Left renal pelvis (tissue), 4 donors: ENCODE measurements at regions not wholly inside any gene's neighbourhood (a gene's known extent, or its start where the extent isn't known, plus 50 kb on each side); places are given as distances from the start of the nearest gene placed in this dataset.

ENCODE experiments used
- DNase-seq, 4 donors: peaks; one replicate each; pipeline ENCODE4 v3.0.0-alpha.2; 2013; ENCODE audit warnings: low read depth in 4 of 4, low spot score in 3 of 4

GRCh38 chrX:109841869-109842579, 109.0 kb upstream of the ACSL4 start:
- DNase-seq: no peak

- no peak for DNase-seq
Measured at GRCh38 chrX:109842611-109843010, 109.6 kb upstream of the ACSL4 start.

- DNase-seq: no peak
Measured at GRCh38 chrX:109843963-109844751, 111.1 kb upstream of the ACSL4 start.

GRCh38 chrX:109844986-109845385, 111.9 kb upstream of the ACSL4 start:
- DNase-seq: no peak

- no peak for DNase-seq
Measured at GRCh38 chrX:109845996-109846395, 112.9 kb upstream of the ACSL4 start.

- DNase-seq: no peak
Measured at GRCh38 chrX:109847257-109848187, 114.5 kb upstream of the ACSL4 start.

- DNase-seq: no peak
Measured at GRCh38 chrX:109848461-109849050, 115.5 kb upstream of the ACSL4 start.

- no peak for DNase-seq
Measured at GRCh38 chrX:109854096-109854495, 121.0 kb upstream of the ACSL4 start.

GRCh38 chrX:109855501-109855900, 122.4 kb upstream of the ACSL4 start:
- no peak for DNase-seq

GRCh38 chrX:109856974-109857373, 123.9 kb upstream of the ACSL4 start:
- DNase-seq: no peak

- DNase-seq: no peak
Measured at GRCh38 chrX:109857584-109858228, 124.6 kb upstream of the ACSL4 start.

GRCh38 chrX:109858602-109859341, 125.7 kb upstream of the ACSL4 start:
- no peak for DNase-seq

GRCh38 chrX:109859651-109860050, 126.6 kb upstream of the ACSL4 start:
- DNase-seq: no peak

- no peak for DNase-seq
Measured at GRCh38 chrX:109862433-109862832, 129.4 kb upstream of the ACSL4 start.

GRCh38 chrX:109863811-109864210, 130.8 kb upstream of the ACSL4 start:
- DNase-seq: no peak

GRCh38 chrX:109871121-109871888, 131.6 kb upstream of the TMEM164 start:
- no peak for DNase-seq

GRCh38 chrX:109872021-109872732, 130.7 kb upstream of the TMEM164 start:
- no peak for DNase-seq

- DNase-seq: no peak
Measured at GRCh38 chrX:109873574-109873973, 129.3 kb upstream of the TMEM164 start.
